Activated T-cell treated with anti-CD3 and anti-CD28 coated beads, Interleukin-2, amount 50 U/mL, for 4 hours (primary cell): ENCODE measurements at regions not wholly inside any gene's neighbourhood (a gene's known extent, or its start where the extent isn't known, plus 50 kb on each side); places are given as distances from the start of the nearest gene placed in this dataset.
A peak's percentile ranks its signal among the peaks of the same experiment; 100 is the strongest.
"Not testable (repeated sequence)": the region's sequence is repeated elsewhere in the genome, so short reads cannot be mapped to it uniquely, and the experiment has no call there.

Experiments used
- ATAC-seq, 2 donors: fragments of 200-7000 bp; cut with Tn5 transposase; one replicate each; pipeline ENCODE4 v1.10.0; 2021
- DNase-seq: peaks from one replicate; pipeline ENCODE4 v3.0.0-alpha.2; 2020
- H3K27me3 Mint-ChIP-seq: one replicate; pipeline ENCODE4 v1.8.0; 2021; ENCODE audit warnings: low read depth, mixed read lengths
- H3K36me3 Mint-ChIP-seq: one replicate; pipeline ENCODE4 v1.8.0; 2022; ENCODE audit warnings: mixed read lengths; ENCODE audit not compliant: insufficient read depth
- H3K4me1 Mint-ChIP-seq: one replicate; pipeline ENCODE4 v1.8.0; 2021; ENCODE audit warnings: low read depth, mixed read lengths
- H3K4me3 Mint-ChIP-seq: one replicate; pipeline ENCODE4 v1.8.0; 2021; ENCODE audit warnings: mild to moderate bottlenecking, moderate library complexity, mixed read lengths
- H3K9me3 Mint-ChIP-seq: one replicate; pipeline ENCODE4 v1.8.0; 2021; ENCODE audit warnings: mixed read lengths

DNA sequence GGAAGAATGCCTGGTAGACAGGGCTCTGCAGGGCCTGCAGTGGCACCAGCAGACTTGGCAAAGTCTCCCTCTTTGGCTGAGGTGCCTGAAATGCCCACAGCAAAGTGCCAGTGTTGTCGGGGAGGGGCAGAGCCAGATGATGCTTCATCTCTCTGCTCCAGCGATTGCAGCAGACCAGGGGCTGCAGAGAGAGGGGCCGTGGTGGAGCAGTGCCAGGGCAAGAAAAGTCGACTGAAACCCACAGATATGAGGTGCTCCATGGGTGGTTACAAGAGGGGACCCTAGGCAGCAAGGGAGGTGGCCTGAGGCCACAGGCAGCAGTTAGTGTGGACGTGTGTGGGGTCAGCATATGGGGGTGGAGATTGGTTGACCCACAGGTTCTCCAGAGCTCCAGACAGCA is 123.5 kb upstream of the SHH start:
- no peak overlapping the region for H3K4me3 Mint-ChIP-seq
- no peaks in the 10 kb centered on the region for H3K4me1 Mint-ChIP-seq
- H3K9me3 Mint-ChIP-seq: peaks cover 14% of the 10 kb centered on the region
- DNase-seq: no peak
- peaks cover 6% of the 10 kb centered on the region for H3K27me3 Mint-ChIP-seq
- H3K36me3 Mint-ChIP-seq: no peaks in the 10 kb centered on the region
- no peak for ATAC-seq

GRCh38 chr7:155935005-155935557 is 122.8 kb upstream of the SHH start:
- Mint-ChIP-seq H3K36me3 (no peaks in the 10 kb centered on the region), H3K4me1 (no peaks in the 10 kb centered on the region), H3K27me3 (peaks cover 4% of the 10 kb centered on the region), H3K4me3 (no peak overlapping the region), H3K9me3 (peaks cover 10% of the 10 kb centered on the region)
- ATAC-seq (peak in 1 of 2 donors; percentile 14), DNase-seq (no peak)

DNA sequence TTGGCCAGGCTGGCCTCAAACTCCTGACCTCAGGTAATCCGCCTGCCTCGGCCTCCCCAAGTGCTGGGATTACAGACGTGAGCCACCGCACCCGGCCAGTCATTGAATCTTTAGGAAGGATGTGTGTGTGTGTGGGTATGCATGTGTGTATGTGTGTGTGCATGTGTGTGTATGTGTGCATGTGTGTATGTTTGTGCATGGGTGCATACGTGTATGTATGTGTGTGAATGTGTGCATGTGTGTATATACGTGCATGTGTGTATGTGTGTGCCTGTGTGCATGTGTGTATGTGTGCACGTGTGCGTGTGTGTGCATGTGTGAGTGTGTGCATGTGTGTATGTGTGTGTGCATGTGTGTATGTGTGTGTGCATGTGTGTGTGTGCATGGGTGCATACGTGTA is 120.1 kb upstream of the SHH start:
- H3K36me3 Mint-ChIP-seq, H3K27me3 Mint-ChIP-seq, H3K4me3 Mint-ChIP-seq, DNase-seq, ATAC-seq, H3K4me1 Mint-ChIP-seq, H3K9me3 Mint-ChIP-seq: not testable (repeated sequence)

- Mint-ChIP-seq H3K4me3 (no peak overlapping the region), H3K4me1 (no peaks in the 10 kb centered on the region)
Measured at GRCh38 chr7:155931396-155932085, 119.3 kb upstream of the SHH start.

GRCh38 chr7:155930527-155930926 is 118.3 kb upstream of the SHH start:
- H3K4me3 Mint-ChIP-seq: no peak overlapping the region
- H3K9me3 Mint-ChIP-seq: no peaks in the 10 kb centered on the region
- no peaks in the 10 kb centered on the region for H3K4me1 Mint-ChIP-seq
- no peak for ATAC-seq
- H3K27me3 Mint-ChIP-seq: peaks cover 6% of the 10 kb centered on the region
- no peaks in the 10 kb centered on the region for H3K36me3 Mint-ChIP-seq
- no peak for DNase-seq

More at GRCh38 chr7:155931396-155932085, 119.3 kb upstream of the SHH start:
- no peaks in the 10 kb centered on the region for H3K36me3 Mint-ChIP-seq
- no peak for ATAC-seq
- DNase-seq: no peak
- H3K27me3 Mint-ChIP-seq: peaks cover 6% of the 10 kb centered on the region
- no peaks in the 10 kb centered on the region for H3K9me3 Mint-ChIP-seq

DNA sequence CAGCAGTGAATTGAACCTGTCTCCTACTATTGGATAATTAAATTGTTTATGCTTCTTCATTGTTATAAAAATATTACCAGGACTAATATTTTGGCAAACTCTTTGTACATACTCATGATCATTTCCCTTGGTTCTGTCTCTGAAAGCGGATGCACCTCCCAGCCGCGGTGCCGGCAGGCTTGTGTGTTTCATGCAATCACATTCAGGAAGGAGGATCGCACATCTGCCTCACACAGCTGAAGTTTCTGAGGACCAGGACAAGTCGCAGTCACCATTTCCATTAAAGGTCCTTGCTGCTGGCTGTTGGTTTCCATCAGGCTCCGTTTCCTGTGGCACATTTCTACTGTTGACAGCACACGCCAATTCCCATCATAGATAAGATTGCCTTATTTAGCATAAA is 117.8 kb upstream of the SHH start:
- peaks cover 6% of the 10 kb centered on the region for H3K27me3 Mint-ChIP-seq
- H3K9me3 Mint-ChIP-seq: no peaks in the 10 kb centered on the region
- H3K36me3 Mint-ChIP-seq: no peaks in the 10 kb centered on the region
- H3K4me1 Mint-ChIP-seq: no peaks in the 10 kb centered on the region
- ATAC-seq: no peak
- no peak for DNase-seq
- H3K4me3 Mint-ChIP-seq: no peak overlapping the region

DNA sequence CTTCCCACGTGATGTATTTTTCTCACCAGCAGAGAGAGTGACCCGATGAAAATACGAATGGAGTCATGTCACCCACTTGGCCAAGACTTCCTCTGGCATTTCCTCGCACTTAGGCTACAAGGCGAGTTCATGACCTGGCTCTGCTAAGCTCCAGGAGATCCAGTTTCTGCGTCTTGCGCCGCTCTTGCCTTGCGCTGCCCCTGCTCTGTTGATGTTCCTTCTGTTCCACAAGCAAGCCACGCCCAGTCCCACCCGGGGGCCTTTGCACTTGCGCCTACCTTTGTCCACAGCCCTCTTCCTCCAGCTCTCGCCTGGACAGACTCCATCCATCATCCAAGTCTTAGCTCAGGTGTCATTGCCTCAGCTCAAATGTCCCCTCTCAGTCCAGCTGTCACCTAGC is 116.3 kb upstream of the SHH start:
- no peaks in the 10 kb centered on the region for H3K4me1 Mint-ChIP-seq

GRCh38 chr7:155927905-155928304 is 115.6 kb upstream of the SHH start:
- DNase-seq: no peak
- Mint-ChIP-seq H3K9me3 (no peaks in the 10 kb centered on the region), H3K36me3 (no peaks in the 10 kb centered on the region), H3K4me1 (no peaks in the 10 kb centered on the region), H3K4me3 (no peak overlapping the region), H3K27me3 (peaks cover 8% of the 10 kb centered on the region)
- no peak for ATAC-seq

More for the DNA sequence above, 116.3 kb upstream of the SHH start:
- Mint-ChIP-seq H3K4me3 (no peak overlapping the region), H3K27me3 (peaks cover 8% of the 10 kb centered on the region), H3K36me3 (no peaks in the 10 kb centered on the region), H3K9me3 (no peaks in the 10 kb centered on the region)
- DNase-seq: no peak
- ATAC-seq: no peak

DNA sequence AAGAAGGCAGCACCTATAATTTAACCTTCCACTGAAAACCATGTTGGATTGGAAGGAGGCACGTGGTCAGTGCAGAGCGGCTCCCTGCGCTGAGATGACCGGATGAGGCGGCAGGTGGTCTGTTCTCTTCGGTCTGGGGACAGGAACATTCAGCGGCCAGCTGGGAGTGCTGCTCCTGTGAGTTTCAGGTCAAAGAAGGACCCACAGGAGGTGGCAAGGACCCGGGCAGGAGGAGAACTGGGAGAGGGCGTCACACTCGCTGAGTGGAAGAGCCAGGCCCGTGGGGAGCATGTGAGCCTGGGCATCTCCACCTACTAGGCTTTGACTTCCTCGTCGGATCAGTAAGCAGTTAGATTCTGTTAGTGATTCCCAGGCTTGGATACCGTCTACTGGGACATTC is 113.4 kb upstream of the SHH start:
- Mint-ChIP-seq H3K9me3 (no peaks in the 10 kb centered on the region), H3K4me3 (no peak overlapping the region), H3K27me3 (peaks cover 8% of the 10 kb centered on the region), H3K4me1 (no peaks in the 10 kb centered on the region), H3K36me3 (no peaks in the 10 kb centered on the region)
- ATAC-seq (no peak), DNase-seq (no peak)

DNA sequence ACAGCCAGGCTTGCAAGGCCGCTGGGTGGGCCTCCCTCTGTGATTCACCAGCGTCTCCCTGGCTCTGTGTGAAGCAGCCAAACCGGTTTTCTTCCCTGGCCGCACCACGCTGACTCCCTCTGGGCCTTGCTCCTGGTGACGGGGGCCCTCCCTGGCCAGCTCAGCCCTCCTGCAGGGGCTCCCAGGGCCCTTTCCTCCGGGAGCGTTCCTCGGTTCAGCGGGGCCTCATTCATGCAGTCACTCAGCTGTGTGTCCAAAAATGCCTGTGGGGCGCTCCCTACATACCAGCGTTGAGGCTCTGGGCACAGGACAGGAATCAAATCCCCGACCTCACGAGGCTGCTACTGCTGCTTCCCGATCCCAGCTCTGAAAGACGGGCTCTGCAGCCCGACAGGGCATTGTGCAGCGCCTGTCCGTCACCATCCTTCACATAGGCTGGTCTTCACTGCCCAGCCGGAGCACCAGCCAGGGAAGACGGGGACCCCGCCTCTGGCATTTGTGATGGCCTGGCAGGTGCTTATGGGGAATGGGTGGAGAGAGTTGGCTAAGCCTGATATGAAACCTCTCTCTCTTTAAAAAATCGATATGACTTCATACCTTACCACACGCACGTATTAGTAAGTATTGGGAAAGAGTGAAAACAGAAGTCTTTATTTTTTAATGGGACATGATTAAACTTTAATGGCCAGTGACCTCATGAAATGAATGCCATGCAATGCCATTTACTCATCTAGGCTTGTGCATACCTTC is 110.0 kb upstream of the SHH start:
- no peak for DNase-seq
- peaks cover 5% of the 10 kb centered on the region for H3K27me3 Mint-ChIP-seq
- no peak overlapping the region for H3K4me3 Mint-ChIP-seq
- no peaks in the 10 kb centered on the region for H3K9me3 Mint-ChIP-seq
- no peaks in the 10 kb centered on the region for H3K4me1 Mint-ChIP-seq
- ATAC-seq: no peak
- no peaks in the 10 kb centered on the region for H3K36me3 Mint-ChIP-seq

- DNase-seq (no peak), ATAC-seq (no peak)
- no peaks in the 10 kb centered on the region for H3K9me3 Mint-ChIP-seq
- no peaks in the 10 kb centered on the region for H3K4me1 Mint-ChIP-seq
- no peaks in the 10 kb centered on the region for H3K36me3 Mint-ChIP-seq
- peaks cover 5% of the 10 kb centered on the region for H3K27me3 Mint-ChIP-seq
- H3K4me3 Mint-ChIP-seq: no peak overlapping the region
Measured at GRCh38 chr7:155921804-155922066, 109.5 kb upstream of the SHH start.

DNA sequence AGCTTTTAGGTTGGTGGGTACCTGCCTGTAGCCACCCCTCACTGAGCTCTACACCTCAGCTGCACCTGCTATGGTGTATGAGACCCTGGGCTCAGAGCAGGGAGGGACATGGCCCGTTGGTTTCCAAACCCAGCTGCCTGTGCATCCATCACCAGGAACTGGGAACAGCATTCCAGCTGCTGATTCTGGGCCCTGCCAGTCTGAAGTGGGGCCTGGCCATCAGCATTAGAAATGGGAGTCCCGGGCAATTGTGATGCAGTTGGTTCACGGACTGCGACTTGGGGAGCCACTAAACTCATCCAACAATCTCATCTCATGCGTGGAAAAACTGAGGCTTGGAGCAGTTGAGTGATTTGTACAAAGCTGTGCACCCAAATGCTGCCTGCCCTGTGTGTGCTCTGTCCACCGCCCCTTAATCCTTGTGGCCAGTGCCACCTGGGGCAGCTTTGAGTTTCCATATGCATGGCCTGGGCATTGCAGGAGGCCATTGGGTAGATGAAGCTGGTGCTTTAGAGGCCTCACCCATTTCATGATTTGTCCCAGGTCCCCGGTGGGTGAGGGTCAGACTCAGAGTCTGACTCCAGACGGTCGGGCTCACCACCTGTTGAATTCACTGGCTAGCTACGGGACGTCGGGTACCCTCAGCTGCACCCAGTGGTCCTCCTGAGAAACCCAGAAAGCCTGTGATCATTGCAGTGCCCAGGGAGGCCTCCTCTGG is 109.0 kb upstream of the SHH start:
- H3K36me3 Mint-ChIP-seq: no peaks in the 10 kb centered on the region
- H3K4me1 Mint-ChIP-seq: no peaks in the 10 kb centered on the region
- peaks cover 5% of the 10 kb centered on the region for H3K27me3 Mint-ChIP-seq
- no peak for ATAC-seq
- H3K4me3 Mint-ChIP-seq: no peak overlapping the region
- no peaks in the 10 kb centered on the region for H3K9me3 Mint-ChIP-seq
- DNase-seq: no peak

DNA sequence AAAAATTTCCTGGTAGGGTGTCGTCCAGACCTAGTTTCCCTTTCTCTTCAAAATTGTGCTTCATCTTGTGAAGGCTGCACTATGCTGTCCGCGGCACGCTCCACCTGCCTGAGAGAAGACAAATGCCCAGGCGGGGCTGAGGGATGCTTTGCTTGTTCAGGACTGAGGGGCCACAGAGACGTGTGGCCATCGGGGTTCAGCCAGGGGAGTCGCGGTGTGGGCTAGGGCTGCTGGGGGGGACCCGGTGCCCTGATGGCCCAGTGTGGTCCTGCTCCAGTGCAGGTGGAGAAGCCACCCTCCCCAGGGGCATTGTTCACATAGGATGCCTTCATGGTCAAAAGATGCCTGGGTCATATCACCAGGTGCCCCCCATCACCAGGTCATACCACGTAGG is 107.8 kb upstream of the SHH start:
- DNase-seq: no peak
- Mint-ChIP-seq H3K36me3 (no peaks in the 10 kb centered on the region), H3K9me3 (no peaks in the 10 kb centered on the region), H3K27me3 (peaks cover 5% of the 10 kb centered on the region), H3K4me1 (no peaks in the 10 kb centered on the region), H3K4me3 (no peak overlapping the region)
- no peak for ATAC-seq

GRCh38 chr7:155919391-155920067 is 107.3 kb upstream of the SHH start:
- ATAC-seq (no peak), DNase-seq (no peak)
- Mint-ChIP-seq H3K36me3 (no peaks in the 10 kb centered on the region), H3K4me1 (no peaks in the 10 kb centered on the region), H3K4me3 (no peak overlapping the region), H3K9me3 (no peaks in the 10 kb centered on the region), H3K27me3 (peaks cover 5% of the 10 kb centered on the region)
